GM13976 (cell line): ENCODE measurements at regions not wholly inside any gene's neighbourhood (a gene's known extent, or its start where the extent isn't known, plus 50 kb on each side); places are given as distances from the start of the nearest gene placed in this dataset.

ENCODE experiments used
- DNase-seq: peaks from one replicate; pipeline ENCODE4 v3.0.0; 2012; ENCODE audit warnings: low spot score
- CTCF ChIP-seq: IDR thresholded peaks from 2 replicates; pipeline ENCODE4 v1.5.1; 2012; ENCODE audit warnings: borderline replicate concordance, mild to moderate bottlenecking; ENCODE audit not compliant: insufficient read depth; ENCODE audit errors: extremely low read depth, missing control alignments, control extremely low read depth
- in situ Hi-C: fragments of 300-500 bp; cut with MboI; formaldehyde crosslinking; loops from one replicate; pipeline ENCODE4 v1.12.0; 2022; ENCODE audit warnings: low sequenced_read_pairs, mixed read lengths, inconsistent platforms; ENCODE audit not compliant: unreplicated experiment

DNA sequence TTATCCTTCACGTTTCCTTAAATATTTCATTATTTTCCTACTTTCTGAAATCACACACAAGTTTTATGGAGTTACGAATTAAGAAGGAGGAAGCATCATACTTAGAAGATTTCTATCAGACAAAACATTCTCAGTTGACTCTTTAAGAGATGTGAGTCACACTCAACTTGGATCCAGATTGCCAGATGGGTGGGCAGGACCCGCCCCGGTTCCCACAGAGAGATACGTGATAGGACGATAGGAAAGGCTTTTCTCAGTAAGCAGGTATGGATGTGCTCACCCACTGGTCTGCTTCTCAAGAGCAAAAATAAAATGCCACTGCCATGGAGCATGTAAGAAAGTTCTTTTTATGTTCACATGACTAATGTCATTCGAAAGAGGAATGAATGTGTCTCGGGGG, 392.6 kb downstream of the MRPL39 start:
- TF ChIP-seq CTCF: no peak
- DNase-seq: no peak
- in situ Hi-C loops: no loop called here

DNA sequence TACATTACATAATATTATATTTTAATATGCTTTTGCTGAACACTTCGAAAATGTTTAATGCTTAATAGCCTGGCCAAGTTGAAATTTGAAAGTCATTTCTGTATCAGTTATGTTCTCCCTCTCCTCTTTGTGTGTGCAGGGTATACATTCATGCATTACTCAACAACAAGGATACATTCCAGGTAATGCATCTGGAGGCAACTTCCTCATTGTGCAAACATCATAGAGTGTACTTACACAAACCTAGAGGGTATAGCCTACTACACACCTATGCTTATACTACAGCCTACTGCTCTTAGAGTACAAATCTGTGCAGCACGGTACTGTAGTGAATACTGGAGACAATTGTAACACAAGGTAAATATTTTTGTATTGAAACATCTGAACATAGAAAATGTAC, 407.3 kb downstream of the MRPL39 start:
- no peak for DNase-seq
- no peak for TF ChIP-seq CTCF
- in situ Hi-C loops: loop anchor here (25.0 kb wide), 1 partner anchor 313 kb away; no protein-coding TSS in a partner anchor

DNA sequence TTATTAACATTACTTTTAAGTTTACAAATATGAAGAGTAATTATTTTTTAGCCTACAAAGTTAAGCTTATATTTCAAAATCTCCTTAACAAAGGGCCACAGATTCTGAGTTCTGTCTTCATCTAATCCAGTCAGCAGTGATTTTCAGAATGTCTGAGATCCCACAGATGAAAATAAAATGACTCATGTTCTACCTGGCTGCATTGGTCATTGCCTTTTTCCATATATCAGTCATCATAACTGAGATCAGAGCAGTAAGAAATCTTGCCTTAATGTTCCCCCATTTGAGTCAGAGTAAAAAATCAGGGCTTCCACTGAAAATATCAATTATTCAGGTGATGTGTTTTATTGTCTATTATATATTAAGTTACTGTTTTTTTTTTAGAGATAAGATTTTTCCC, 416.1 kb downstream of the MRPL39 start:
- in situ Hi-C loops: loop anchor here (25.0 kb wide), 1 partner anchor 304 kb away; no protein-coding TSS in a partner anchor
- DNase-seq: peak; percentile 23
- no peak for TF ChIP-seq CTCF

- no peak for DNase-seq
- no peak for TF ChIP-seq CTCF
- in situ Hi-C loops: loop anchor here (10.0 to 25.0 kb wide), 2 partner anchors 105 to 302 kb away; no protein-coding TSS in a partner anchor
Observed at GRCh38 chr21:25189497-25189896, 417.8 kb downstream of the MRPL39 start.

DNA sequence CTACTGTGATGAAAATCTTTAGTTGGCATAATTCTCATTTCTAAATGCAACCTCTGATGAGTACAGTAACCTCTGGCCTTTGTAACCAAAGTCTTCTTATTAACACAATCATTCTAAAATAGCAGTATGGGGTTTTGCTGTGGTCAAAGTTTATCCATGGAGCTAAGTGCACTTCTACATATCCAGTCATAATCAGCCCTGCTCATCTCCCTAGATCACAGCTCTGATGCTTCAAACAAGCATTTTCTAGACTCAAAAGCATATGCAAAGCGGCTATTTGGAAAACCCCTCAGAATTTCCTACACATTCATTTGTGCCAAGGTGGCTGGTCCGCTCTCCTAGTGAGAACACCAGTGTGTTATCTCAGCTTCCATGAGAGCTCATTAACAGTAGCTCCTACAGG, 418.6 kb downstream of the MRPL39 start:
- DNase-seq: peak; percentile 15
- TF ChIP-seq CTCF: no peak
- in situ Hi-C loops: loop anchor here (10.0 to 25.0 kb wide), 2 partner anchors 106 to 301 kb away; no protein-coding TSS in a partner anchor

- in situ Hi-C loops: loop anchor here (10.0 to 25.0 kb wide), 2 partner anchors 109 to 299 kb away; no protein-coding TSS in a partner anchor
- no peak for TF ChIP-seq CTCF
- no peak for DNase-seq
Observed at GRCh38 chr21:25186273-25186672, 421.0 kb downstream of the MRPL39 start.
